ENCODE measurements at regions not wholly inside any gene's neighbourhood (a gene's known extent, or its start where the extent isn't known, plus 50 kb on each side); places are given as distances from the start of the nearest gene placed in this dataset.

DNA sequence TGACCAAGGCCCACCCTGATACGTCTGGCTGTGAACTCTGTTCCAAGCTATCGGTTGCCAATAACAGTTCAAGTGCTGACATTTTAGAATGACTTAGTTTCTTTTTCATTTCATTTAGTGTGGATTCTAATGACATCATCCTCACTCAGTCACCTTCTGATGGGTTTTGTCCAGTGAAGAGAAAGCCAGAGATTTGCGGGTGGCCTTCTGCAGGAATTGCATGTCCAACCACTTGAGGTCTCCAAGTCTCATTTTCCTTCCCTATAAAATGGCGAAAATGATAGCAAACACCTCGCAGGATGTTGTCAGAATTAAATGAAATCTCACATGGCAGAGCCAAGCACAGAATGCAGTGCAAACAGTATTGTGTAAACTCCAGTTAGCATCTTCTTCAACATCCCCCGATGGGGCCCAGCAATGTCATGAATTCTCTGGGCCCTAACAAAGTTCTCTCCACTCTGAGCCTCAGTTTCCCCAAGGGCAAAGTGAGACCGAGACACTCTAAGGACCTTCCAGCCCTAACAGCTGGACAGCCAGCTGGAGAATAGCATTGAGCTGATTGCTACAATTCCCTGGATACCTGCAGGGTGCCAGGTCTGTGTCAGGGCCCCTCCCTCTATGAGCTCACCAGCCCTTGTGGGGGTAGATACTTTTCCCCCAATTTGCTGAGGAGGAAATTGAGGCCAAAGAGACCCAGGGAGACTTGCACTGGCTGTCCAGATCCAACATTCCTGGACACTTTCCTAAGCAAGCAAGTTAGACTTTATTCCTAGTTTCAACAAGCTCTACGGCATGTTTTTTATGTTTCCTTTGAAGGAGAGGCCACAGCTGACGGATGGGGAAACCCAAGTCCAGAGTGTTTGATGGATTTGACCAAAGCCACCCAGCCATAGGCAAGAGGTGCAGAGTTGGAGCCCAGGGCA lies 286.7 kb downstream of the MN1 start:
- ATAC-seq (ENCODE audit: low read depth) (no peak), DNase-seq (no peak)
- no peak overlapping the region for H3K4me3 ChIP-seq (ENCODE audit: control extremely low read depth in 1 of 5, extremely low read depth in 1 of 5, insufficient read depth in 1 of 5, low read depth in 2 of 5, low read length in 4 of 5)
- H4K20me1 ChIP-seq (ENCODE audit: control insufficient read depth, insufficient read depth, low read length, poor library complexity, severe bottlenecking) = no peaks in the 10 kb centered on the region
- H3K36me3 ChIP-seq (replicated peaks in 1 of 2; ENCODE audit: control extremely low read depth in 1 of 2, control insufficient read depth in 1 of 2, extremely low read depth in 1 of 2, insufficient read depth in 2 of 2, low read length in 1 of 2) = no peaks in the 10 kb centered on the region
- ChIA-PET CTCF (no interaction called here), POLR2A (no interaction called here)
- no peak overlapping the region for H3K27ac ChIP-seq (ENCODE audit: low read length in 2 of 2)
- 86% methylated on average over 5 of the region's 9 CpGs for WGBS (ENCODE audit: insufficient coverage)
- no peak overlapping the region for H3K4me2 ChIP-seq (replicated peaks; ENCODE audit: low read depth, low read length, poor library complexity, severe bottlenecking)
- no peaks in the 10 kb centered on the region for H3K27me3 ChIP-seq (replicated peaks in 1 of 4; ENCODE audit: control extremely low read depth in 1 of 4, control insufficient read depth in 3 of 4, insufficient read depth in 4 of 4, low read length in 3 of 4)
- H3K4me3 Mint-ChIP-seq = no peak overlapping the region
- no peaks in the 10 kb centered on the region for H3K9me3 Mint-ChIP-seq (ENCODE audit: insufficient read depth)
- H3K9ac ChIP-seq (ENCODE audit: low read length) = no peak overlapping the region
- H2AFZ ChIP-seq (ENCODE audit: insufficient read depth, low read depth, low read length, poor library complexity, severe bottlenecking) = no peak overlapping the region
- TF ChIP-seq EZH2 (IDR thresholded peaks at IDR 0.05; ENCODE audit: borderline replicate concordance, insufficient read depth, low read depth, low read length, poor library complexity, severe bottlenecking) = no peak
- H3K9me3 ChIP-seq (ENCODE audit: control extremely low read depth in 1 of 3, control insufficient read depth in 2 of 3, insufficient read depth in 1 of 3, low read length in 2 of 3) = no peaks in the 10 kb centered on the region
- no peaks in the 10 kb centered on the region for H3K4me1 Mint-ChIP-seq
- H3K27ac Mint-ChIP-seq = no peak overlapping the region
- no peaks in the 10 kb centered on the region for H3K4me1 ChIP-seq (ENCODE audit: control insufficient read depth in 2 of 2, insufficient read depth in 2 of 2, low read length in 2 of 2)
- no peaks in the 10 kb centered on the region for H3K79me2 ChIP-seq (ENCODE audit: control insufficient read depth, insufficient read depth, low read length)
- peaks cover 2% of the 10 kb centered on the region for H3K27me3 Mint-ChIP-seq
- intact Hi-C loops (cut with micrococcal nuclease) = no loop called here

DNA sequence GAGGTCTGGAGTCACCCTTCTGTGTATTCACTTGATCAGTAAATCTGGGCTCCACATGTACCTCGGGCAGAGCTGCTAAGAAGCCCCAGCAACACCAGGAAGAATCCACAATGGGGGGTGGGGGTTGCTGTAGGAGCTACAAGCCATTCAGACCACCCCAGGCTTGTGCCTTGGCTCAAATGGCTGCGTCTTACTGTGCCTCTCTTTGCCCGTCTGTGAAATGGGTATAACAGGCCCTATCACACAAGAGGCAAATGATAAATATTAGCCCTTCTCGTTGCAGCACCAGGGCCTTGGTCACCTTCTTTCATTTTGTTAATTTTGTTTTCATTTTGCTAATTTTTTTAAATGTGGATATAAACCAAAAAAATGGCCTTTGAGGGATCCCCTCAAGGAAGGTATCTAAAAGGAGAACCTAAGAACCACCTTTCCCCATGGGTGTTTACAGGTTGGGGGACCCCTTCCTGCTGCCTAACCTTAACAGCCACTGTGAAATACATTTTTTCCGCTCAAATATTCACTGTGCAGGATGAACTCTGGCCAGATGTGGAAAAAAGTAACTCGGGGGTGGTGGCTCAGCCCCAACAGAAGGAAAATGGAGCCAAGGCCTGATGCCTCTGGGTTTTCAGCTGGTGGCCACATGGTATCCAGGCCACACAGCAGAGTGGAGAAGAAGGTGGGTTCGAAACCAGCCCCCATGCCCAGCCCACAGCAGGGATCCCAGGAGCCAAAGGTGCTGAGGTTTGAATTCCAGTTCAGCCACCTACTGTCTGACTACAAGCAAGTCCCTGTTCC lies 284.0 kb downstream of the MN1 start:
- H3K9me3 ChIP-seq (ENCODE audit: control extremely low read depth in 1 of 3, control insufficient read depth in 2 of 3, insufficient read depth in 1 of 3, low read length in 2 of 3) = no peaks in the 10 kb centered on the region
- intact Hi-C loops (cut with micrococcal nuclease) = no loop called here
- ChIA-PET POLR2A (no interaction called here), CTCF (no interaction called here)
- no peak for TF ChIP-seq EZH2 (IDR thresholded peaks at IDR 0.05; ENCODE audit: borderline replicate concordance, insufficient read depth, low read depth, low read length, poor library complexity, severe bottlenecking)
- TF ChIP-seq, protein P1, sequence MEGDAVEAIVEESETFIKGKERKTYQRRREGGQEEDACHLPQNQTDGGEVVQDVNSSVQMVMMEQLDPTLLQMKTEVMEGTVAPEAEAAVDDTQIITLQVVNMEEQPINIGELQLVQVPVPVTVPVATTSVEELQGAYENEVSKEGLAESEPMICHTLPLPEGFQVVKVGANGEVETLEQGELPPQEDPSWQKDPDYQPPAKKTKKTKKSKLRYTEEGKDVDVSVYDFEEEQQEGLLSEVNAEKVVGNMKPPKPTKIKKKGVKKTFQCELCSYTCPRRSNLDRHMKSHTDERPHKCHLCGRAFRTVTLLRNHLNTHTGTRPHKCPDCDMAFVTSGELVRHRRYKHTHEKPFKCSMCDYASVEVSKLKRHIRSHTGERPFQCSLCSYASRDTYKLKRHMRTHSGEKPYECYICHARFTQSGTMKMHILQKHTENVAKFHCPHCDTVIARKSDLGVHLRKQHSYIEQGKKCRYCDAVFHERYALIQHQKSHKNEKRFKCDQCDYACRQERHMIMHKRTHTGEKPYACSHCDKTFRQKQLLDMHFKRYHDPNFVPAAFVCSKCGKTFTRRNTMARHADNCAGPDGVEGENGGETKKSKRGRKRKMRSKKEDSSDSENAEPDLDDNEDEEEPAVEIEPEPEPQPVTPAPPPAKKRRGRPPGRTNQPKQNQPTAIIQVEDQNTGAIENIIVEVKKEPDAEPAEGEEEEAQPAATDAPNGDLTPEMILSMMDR (IDR thresholded peaks at IDR 0.05) = no peak
- no peak overlapping the region for H3K4me2 ChIP-seq (replicated peaks; ENCODE audit: low read depth, low read length, poor library complexity, severe bottlenecking)
- H3K4me3 ChIP-seq (ENCODE audit: control extremely low read depth in 1 of 5, extremely low read depth in 1 of 5, insufficient read depth in 1 of 5, low read depth in 2 of 5, low read length in 4 of 5) = no peak overlapping the region
- H3K79me2 ChIP-seq (ENCODE audit: control insufficient read depth, insufficient read depth, low read length) = no peaks in the 10 kb centered on the region
- Mint-ChIP-seq H3K4me1 (no peaks in the 10 kb centered on the region), H3K9me3 (ENCODE audit: insufficient read depth) (no peaks in the 10 kb centered on the region), H3K27me3 (peaks cover 2% of the 10 kb centered on the region), H3K27ac (no peak overlapping the region), H3K4me3 (no peak overlapping the region)
- H2AFZ ChIP-seq (ENCODE audit: insufficient read depth, low read depth, low read length, poor library complexity, severe bottlenecking) = no peak overlapping the region
- WGBS (ENCODE audit: insufficient coverage) = 90% methylated on average over 5 of the region's 7 CpGs
- no peak for DNase-seq
- no peaks in the 10 kb centered on the region for H3K27me3 ChIP-seq (replicated peaks in 1 of 4; ENCODE audit: control extremely low read depth in 1 of 4, control insufficient read depth in 3 of 4, insufficient read depth in 4 of 4, low read length in 3 of 4)
- H3K27ac ChIP-seq (ENCODE audit: low read length in 2 of 2) = no peak overlapping the region
- no peak for ATAC-seq (ENCODE audit: low read depth)
- no peaks in the 10 kb centered on the region for H3K4me1 ChIP-seq (ENCODE audit: control insufficient read depth in 2 of 2, insufficient read depth in 2 of 2, low read length in 2 of 2)
- no peak overlapping the region for H3K9ac ChIP-seq (ENCODE audit: low read length)
- no peaks in the 10 kb centered on the region for H3K36me3 ChIP-seq (replicated peaks in 1 of 2; ENCODE audit: control extremely low read depth in 1 of 2, control insufficient read depth in 1 of 2, extremely low read depth in 1 of 2, insufficient read depth in 2 of 2, low read length in 1 of 2)
- H4K20me1 ChIP-seq (ENCODE audit: control insufficient read depth, insufficient read depth, low read length, poor library complexity, severe bottlenecking) = no peaks in the 10 kb centered on the region
